ENCODE measurements at regions not wholly inside any gene's neighbourhood (a gene's known extent, or its start where the extent isn't known, plus 50 kb on each side); places are given as distances from the start of the nearest gene placed in this dataset.

GRCh38 chr4:182014164-182014563 lies 229.0 kb upstream of the TENM3 start:
- H3K4me3 Mint-ChIP-seq (ENCODE audit: unreplicated experiment) = no peak overlapping the region
- FAIRE-seq (no peak), DNase-seq (ENCODE audit: low read depth) (no peak)
- Histone ChIP-seq H3K79me2 (ENCODE audit: insufficient read depth, low read length) (no peaks in the 10 kb centered on the region), H3K36me3 (ENCODE audit: insufficient read depth, low read length) (no peaks in the 10 kb centered on the region), H3K9me3 (ENCODE audit: insufficient read depth, low read depth, low read length) (no peaks in the 10 kb centered on the region), H3K4me2 (ENCODE audit: low read length) (no peak overlapping the region), H3K27ac (ENCODE audit: low read depth, low read length) (no peak overlapping the region), H3K4me1 (ENCODE audit: insufficient read depth, low read length) (no peaks in the 10 kb centered on the region), H3K27me3 (ENCODE audit: insufficient read depth, low read length) (no peaks in the 10 kb centered on the region), H3K4me3 (ENCODE audit: insufficient read depth, low read depth, low read length) (no peak overlapping the region), H3K9ac (ENCODE audit: low read length) (no peak overlapping the region), H2AFZ (ENCODE audit: low read depth, low read length) (no peak overlapping the region), H4K20me1 (ENCODE audit: insufficient read depth, low read length) (no peaks in the 10 kb centered on the region)
- H3K36me3 Mint-ChIP-seq (ENCODE audit: low read depth, unreplicated experiment) = peaks cover 7% of the 10 kb centered on the region
- H3K4me1 Mint-ChIP-seq (ENCODE audit: low read depth, unreplicated experiment) = peaks cover 21% of the 10 kb centered on the region
- no peaks in the 10 kb centered on the region for H3K27me3 Mint-ChIP-seq (ENCODE audit: low read depth, unreplicated experiment)
- H3K27ac Mint-ChIP-seq (ENCODE audit: unreplicated experiment) = no peak overlapping the region
- peaks cover 3% of the 10 kb centered on the region for H3K9me3 Mint-ChIP-seq (ENCODE audit: unreplicated experiment)
- TF ChIP-seq CTCF (IDR thresholded peaks at IDR 0.05; ENCODE audit: insufficient read depth, low read depth, low read length) = no peak
- no peak for TF ChIP-seq EZH2 (IDR thresholded peaks at IDR 0.05; ENCODE audit: insufficient read depth, low read length)

DNA sequence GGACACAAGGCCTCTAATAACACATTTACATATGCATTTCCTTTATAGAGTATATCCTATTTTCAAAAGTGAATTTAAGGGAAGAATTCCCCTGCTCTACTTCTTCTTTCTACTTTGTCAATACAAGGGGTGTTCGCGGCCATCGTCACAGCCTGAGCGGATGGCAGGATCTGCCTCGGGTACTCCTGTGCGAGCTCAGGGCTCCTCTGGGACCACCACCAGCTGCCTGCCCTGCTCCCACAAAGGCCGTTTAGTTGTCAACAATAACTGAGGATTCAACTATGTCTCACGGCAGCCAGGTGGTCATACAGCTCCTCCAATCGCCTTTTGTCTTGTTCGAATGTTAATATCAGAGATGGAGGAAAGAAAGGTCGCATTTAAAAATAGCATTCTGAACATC lies 228.2 kb upstream of the TENM3 start:
- Histone ChIP-seq H3K4me2 (ENCODE audit: low read length) (no peak overlapping the region), H3K79me2 (ENCODE audit: insufficient read depth, low read length) (no peaks in the 10 kb centered on the region), H4K20me1 (ENCODE audit: insufficient read depth, low read length) (no peaks in the 10 kb centered on the region), H3K27ac (ENCODE audit: low read depth, low read length) (no peak overlapping the region), H3K36me3 (ENCODE audit: insufficient read depth, low read length) (no peaks in the 10 kb centered on the region), H3K4me3 (ENCODE audit: insufficient read depth, low read depth, low read length) (no peak overlapping the region), H3K4me1 (ENCODE audit: insufficient read depth, low read length) (no peaks in the 10 kb centered on the region), H2AFZ (ENCODE audit: low read depth, low read length) (no peak overlapping the region), H3K9me3 (ENCODE audit: insufficient read depth, low read depth, low read length) (no peaks in the 10 kb centered on the region), H3K27me3 (ENCODE audit: insufficient read depth, low read length) (no peaks in the 10 kb centered on the region), H3K9ac (ENCODE audit: low read length) (no peak overlapping the region)
- Mint-ChIP-seq H3K4me1 (ENCODE audit: low read depth, unreplicated experiment) (peaks cover 25% of the 10 kb centered on the region), H3K27ac (ENCODE audit: unreplicated experiment) (no peak overlapping the region), H3K9me3 (ENCODE audit: unreplicated experiment) (peaks cover under 1% of the 10 kb centered on the region), H3K36me3 (ENCODE audit: low read depth, unreplicated experiment) (peaks cover 3% of the 10 kb centered on the region), H3K27me3 (ENCODE audit: low read depth, unreplicated experiment) (no peaks in the 10 kb centered on the region), H3K4me3 (ENCODE audit: unreplicated experiment) (no peak overlapping the region)
- FAIRE-seq (no peak), DNase-seq (ENCODE audit: low read depth) (no peak)
- TF ChIP-seq CTCF (IDR thresholded peaks at IDR 0.05; ENCODE audit: insufficient read depth, low read depth, low read length) = no peak
- TF ChIP-seq EZH2 (IDR thresholded peaks at IDR 0.05; ENCODE audit: insufficient read depth, low read length) = no peak

DNA sequence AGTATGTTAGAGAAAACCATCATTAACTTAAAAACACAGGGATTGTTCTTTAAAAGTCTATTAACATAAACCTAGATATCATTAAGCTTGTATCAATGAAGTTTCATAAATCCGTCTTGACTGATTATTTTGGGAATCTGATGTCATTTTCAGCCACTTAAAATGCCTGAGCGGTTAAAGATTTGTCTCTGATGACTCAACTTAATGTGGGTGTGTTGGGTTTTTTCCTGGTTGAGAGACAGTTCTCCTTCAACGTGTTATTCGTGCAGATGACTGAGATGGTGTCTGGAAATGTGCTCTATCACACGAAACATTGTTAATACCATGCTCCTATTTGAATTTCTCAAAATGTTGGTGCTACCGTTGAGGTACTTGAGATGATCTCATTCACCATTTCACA lies 227.3 kb upstream of the TENM3 start:
- Histone ChIP-seq H3K27me3 (ENCODE audit: insufficient read depth, low read length) (no peaks in the 10 kb centered on the region), H3K4me3 (ENCODE audit: insufficient read depth, low read depth, low read length) (no peak overlapping the region), H2AFZ (ENCODE audit: low read depth, low read length) (peak overlapping the region; percentile 6), H4K20me1 (ENCODE audit: insufficient read depth, low read length) (no peaks in the 10 kb centered on the region), H3K79me2 (ENCODE audit: insufficient read depth, low read length) (no peaks in the 10 kb centered on the region), H3K4me2 (ENCODE audit: low read length) (peak overlapping the region; percentile 22), H3K27ac (ENCODE audit: low read depth, low read length) (peak overlapping the region; percentile 36), H3K4me1 (ENCODE audit: insufficient read depth, low read length) (no peaks in the 10 kb centered on the region), H3K9me3 (ENCODE audit: insufficient read depth, low read depth, low read length) (no peaks in the 10 kb centered on the region), H3K36me3 (ENCODE audit: insufficient read depth, low read length) (no peaks in the 10 kb centered on the region), H3K9ac (ENCODE audit: low read length) (no peak overlapping the region)
- TF ChIP-seq CTCF (IDR thresholded peaks at IDR 0.05; ENCODE audit: insufficient read depth, low read depth, low read length) (no peak), EZH2 (IDR thresholded peaks at IDR 0.05; ENCODE audit: insufficient read depth, low read length) (no peak)
- H3K4me1 Mint-ChIP-seq (ENCODE audit: low read depth, unreplicated experiment) = peaks cover 24% of the 10 kb centered on the region
- no peaks in the 10 kb centered on the region for H3K27me3 Mint-ChIP-seq (ENCODE audit: low read depth, unreplicated experiment)
- H3K27ac Mint-ChIP-seq (ENCODE audit: unreplicated experiment) = peak overlapping the region; percentile 11
- peak; percentile 86 for DNase-seq (ENCODE audit: low read depth)
- no peak overlapping the region for H3K4me3 Mint-ChIP-seq (ENCODE audit: unreplicated experiment)
- no peaks in the 10 kb centered on the region for H3K9me3 Mint-ChIP-seq (ENCODE audit: unreplicated experiment)
- peak; percentile 80 for FAIRE-seq
- peaks cover 2% of the 10 kb centered on the region for H3K36me3 Mint-ChIP-seq (ENCODE audit: low read depth, unreplicated experiment)
